ENCODE measurements at regions not wholly inside any gene's neighbourhood (a gene's known extent, or its start where the extent isn't known, plus 50 kb on each side); places are given as distances from the start of the nearest gene placed in this dataset.

GRCh38 chr18:46222093-46222492, 117.9 kb downstream of the HAUS1 start:
- H3K4me2 ChIP-seq (ENCODE audit: low read length) = no peak overlapping the region
- no peak overlapping the region for H3K9ac ChIP-seq (ENCODE audit: low read length)
- H2AFZ ChIP-seq (ENCODE audit: low read depth, low read length) = no peak overlapping the region
- no peak for TF ChIP-seq CTCF (IDR thresholded peaks at IDR 0.05; ENCODE audit: poor library complexity, severe bottlenecking)
- TF ChIP-seq POLR2AphosphoS5 (IDR thresholded peaks at IDR 0.05) = no peak
- no peaks in the 10 kb centered on the region for H4K20me1 ChIP-seq (ENCODE audit: insufficient read depth)
- peaks cover 5% of the 10 kb centered on the region for H3K79me2 ChIP-seq (replicated peaks; ENCODE audit: insufficient read depth, low read length)
- no peak overlapping the region for H3K4me3 ChIP-seq (ENCODE audit: low read length)
- H3K9me3 ChIP-seq (ENCODE audit: low read length) = no peaks in the 10 kb centered on the region
- no peaks in the 10 kb centered on the region for H3K36me3 ChIP-seq (ENCODE audit: insufficient read depth, low read length)
- H3K27me3 ChIP-seq (ENCODE audit: insufficient read depth, low read depth, low read length) = no peaks in the 10 kb centered on the region
- no peaks in the 10 kb centered on the region for H3F3A ChIP-seq (ENCODE audit: insufficient read depth, low read length, poor library complexity, severe bottlenecking)
- no peak overlapping the region for H3K27ac ChIP-seq (ENCODE audit: low read length)
- no peaks in the 10 kb centered on the region for H3K9me2 ChIP-seq (ENCODE audit: insufficient read depth, low read length)

- Histone ChIP-seq H3K4me3 (ENCODE audit: low read length) (no peak overlapping the region), H4K20me1 (ENCODE audit: insufficient read depth) (no peaks in the 10 kb centered on the region), H3K9me3 (ENCODE audit: low read length) (no peaks in the 10 kb centered on the region), H3K27me3 (ENCODE audit: insufficient read depth, low read depth, low read length) (no peaks in the 10 kb centered on the region), H3K79me2 (replicated peaks; ENCODE audit: insufficient read depth, low read length) (peaks cover 5% of the 10 kb centered on the region), H3K36me3 (ENCODE audit: insufficient read depth, low read length) (no peaks in the 10 kb centered on the region), H3K27ac (ENCODE audit: low read length) (no peak overlapping the region), H3F3A (ENCODE audit: insufficient read depth, low read length, poor library complexity, severe bottlenecking) (no peaks in the 10 kb centered on the region), H3K9me2 (ENCODE audit: insufficient read depth, low read length) (no peaks in the 10 kb centered on the region), H3K9ac (ENCODE audit: low read length) (no peak overlapping the region), H2AFZ (ENCODE audit: low read depth, low read length) (no peak overlapping the region), H3K4me2 (ENCODE audit: low read length) (no peak overlapping the region)
- no peak for TF ChIP-seq EZH2 (IDR thresholded peaks at IDR 0.05; ENCODE audit: borderline replicate concordance, insufficient read depth, low read length, poor library complexity, severe bottlenecking)
- no peak for TF ChIP-seq CTCF (IDR thresholded peaks at IDR 0.05; ENCODE audit: poor library complexity, severe bottlenecking)
- TF ChIP-seq SMC3 (conservative IDR thresholded peaks at IDR 0.05; ENCODE audit: poor library complexity) = no peak
- TF ChIP-seq REST (IDR thresholded peaks at IDR 0.05; ENCODE audit: borderline replicate concordance) = no peak
- no peak for TF ChIP-seq POLR2AphosphoS5 (IDR thresholded peaks at IDR 0.05)
- TF ChIP-seq EP300 (conservative IDR thresholded peaks at IDR 0.05; ENCODE audit: poor library complexity, severe bottlenecking) = no peak
- TF ChIP-seq TAF1 (IDR thresholded peaks at IDR 0.05; ENCODE audit: low read depth) = no peak
- TF ChIP-seq RAD21 (conservative IDR thresholded peaks at IDR 0.05) = no peak
- TF ChIP-seq MXI1 (conservative IDR thresholded peaks at IDR 0.05; ENCODE audit: poor library complexity, severe bottlenecking) = no peak
Measured at GRCh38 chr18:46222710-46223360, 118.7 kb downstream of the HAUS1 start.

Measured in neural cell (in vitro differentiated cells).